SU-DHL-6 (cell line): ENCODE measurements at regions not wholly inside any gene's neighbourhood (a gene's known extent, or its start where the extent isn't known, plus 50 kb on each side); places are given as distances from the start of the nearest gene placed in this dataset.

ENCODE experiments used
- H2AFZ ChIP-seq: fragments of 200-600 bp; sonication (generic); 2 replicates; pipeline ENCODE4 v1.6.1; 2014; ENCODE audit warnings: low read depth, mild to moderate bottlenecking, moderate library complexity, mixed read lengths, antibody characterized with exemption, low read length; ENCODE audit not compliant: severe bottlenecking
- H3F3A ChIP-seq: fragments of 200-600 bp; shearing (Covaris generic); 2 replicates; pipeline ENCODE4 v1.6.0; 2016; ENCODE audit warnings: antibody characterized with exemption, mild to moderate bottlenecking; ENCODE audit not compliant: insufficient read depth
- H3K27ac ChIP-seq: fragments of 200-600 bp; sonication (generic); 2 replicates; pipeline ENCODE4 v1.5.1; 2016; ENCODE audit warnings: low read depth, mild to moderate bottlenecking, low read length, moderate library complexity, mixed read lengths
- H3K27me3 ChIP-seq: fragments of 200-600 bp; sonication (generic), shearing (Covaris generic); 2 replicates; pipeline ENCODE4 v1.6.0; 2014; ENCODE audit warnings: mild to moderate bottlenecking, low read length
- H3K36me3 ChIP-seq: fragments of 200-600 bp; sonication (generic); 2 replicates; pipeline ENCODE4 v1.6.1; 2014; ENCODE audit warnings: mild to moderate bottlenecking, low read length, mixed read lengths
- H3K4me2 ChIP-seq: fragments of 300-600, 200-600 bp; shearing (Covaris generic), sonication (generic); 2 replicates; pipeline ENCODE4 v1.6.0; 2014; ENCODE audit warnings: low read length, low read depth, mild to moderate bottlenecking; ENCODE audit not compliant: poor library complexity, severe bottlenecking
- H3K4me3 ChIP-seq: fragments of 200-600 bp; sonication (generic); 2 replicates; pipeline ENCODE4 v1.5.1; 2014; ENCODE audit warnings: antibody characterized with exemption, low read length, mild to moderate bottlenecking, mixed read lengths; ENCODE audit not compliant: insufficient read depth, poor library complexity, severe bottlenecking
- H3K79me2 ChIP-seq: fragments of 200-600 bp; sonication (generic); 2 replicates; pipeline ENCODE4 v1.6.1; 2014; ENCODE audit warnings: mild to moderate bottlenecking, low read length, moderate library complexity; ENCODE audit not compliant: insufficient read depth
- H3K9ac ChIP-seq: fragments of 200-600 bp; sonication (generic); 2 replicates; pipeline ENCODE4 v1.7.0; 2014; ENCODE audit warnings: mild to moderate bottlenecking, low read length
- H3K9me2 ChIP-seq: fragments of 200-600 bp; sonication (generic); replicated peaks from 2 replicates; pipeline ENCODE4 v1.6.1; 2014; ENCODE audit warnings: low read length; ENCODE audit not compliant: insufficient read depth
- H3K9me3 ChIP-seq: fragments of 200-600 bp; sonication (generic); 2 replicates; pipeline ENCODE4 v1.6.1; 2014; ENCODE audit warnings: low read length, mixed read lengths; ENCODE audit not compliant: insufficient read depth
- H4K20me1 ChIP-seq: fragments of 200-600 bp; sonication (generic); 2 replicates; pipeline ENCODE4 v1.6.1; 2014; ENCODE audit warnings: low read depth, mild to moderate bottlenecking, antibody characterized with exemption, low read length, moderate library complexity, mixed read lengths
- CTCF ChIP-seq: fragments of 200-600 bp; sonication (generic); IDR thresholded peaks from one replicate; pipeline ENCODE4 v1.5.1; 2017; ENCODE audit warnings: antibody characterized with exemption, mild to moderate bottlenecking, low read length, moderate library complexity; ENCODE audit not compliant: insufficient read depth, poor library complexity, severe bottlenecking
- EZH2phosphoT487 ChIP-seq: fragments of 200-600 bp; sonication (generic), shearing (Covaris generic); conservative IDR thresholded peaks from 2 replicates; pipeline ENCODE4 v1.6.1; 2018; ENCODE audit warnings: mild to moderate bottlenecking, antibody characterized with exemption, low read length, moderate library complexity, mixed read lengths

GRCh38 chr13:111027458-111028439, 87.4 kb upstream of the ARHGEF7 start:
- no peak overlapping the region for H3K4me3 ChIP-seq
- H3K79me2 ChIP-seq = no peaks in the 10 kb centered on the region
- H3K4me2 ChIP-seq = no peak overlapping the region
- no peaks in the 10 kb centered on the region for H3K27me3 ChIP-seq
- TF ChIP-seq CTCF (no peak), EZH2phosphoT487 (no peak)
- H2AFZ ChIP-seq = no peak overlapping the region
- H3K9ac ChIP-seq = no peak overlapping the region
- no peaks in the 10 kb centered on the region for H3K9me3 ChIP-seq
- H3K36me3 ChIP-seq = no peaks in the 10 kb centered on the region
- H3K9me2 ChIP-seq = no peaks in the 10 kb centered on the region
- H4K20me1 ChIP-seq = no peaks in the 10 kb centered on the region
- no peak overlapping the region for H3K27ac ChIP-seq
- no peaks in the 10 kb centered on the region for H3F3A ChIP-seq

GRCh38 chr13:111025310-111025709, 89.8 kb upstream of the ARHGEF7 start:
- Histone ChIP-seq H3K4me3 (no peak overlapping the region), H4K20me1 (no peaks in the 10 kb centered on the region), H3F3A (no peaks in the 10 kb centered on the region), H3K4me2 (no peak overlapping the region), H3K27me3 (no peaks in the 10 kb centered on the region), H3K79me2 (no peaks in the 10 kb centered on the region), H3K27ac (no peak overlapping the region), H3K9ac (no peak overlapping the region), H2AFZ (no peak overlapping the region), H3K36me3 (0 out of 2 replicates have a peak, but pooled peaks cover 4% of the 10 kb centered on the region), H3K9me2 (no peaks in the 10 kb centered on the region), H3K9me3 (0 out of 2 replicates have a peak, but pooled peaks cover 6% of the 10 kb centered on the region)
- no peak for TF ChIP-seq EZH2phosphoT487
- no peak for TF ChIP-seq CTCF

DNA sequence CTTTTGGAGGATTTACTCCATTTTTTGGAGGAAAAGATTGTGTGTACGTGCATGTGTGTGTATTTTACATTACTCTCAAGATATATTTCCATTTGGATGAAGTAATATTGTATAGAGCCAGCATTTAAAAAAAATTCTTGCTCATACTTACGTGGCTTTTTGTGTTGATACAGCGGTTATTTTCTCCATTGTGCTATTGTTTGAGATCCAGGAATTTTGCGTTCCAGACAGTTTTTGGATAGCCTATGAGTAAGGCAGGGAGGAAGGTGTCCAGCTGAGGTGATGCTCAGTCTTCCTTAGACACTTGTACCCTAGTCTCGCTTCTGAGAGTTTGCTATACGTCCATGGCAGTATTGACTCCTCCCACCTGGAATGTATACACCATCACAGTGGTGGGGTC, 92.2 kb upstream of the ARHGEF7 start:
- Histone ChIP-seq H2AFZ (no peak overlapping the region), H3K27ac (no peak overlapping the region), H3F3A (no peaks in the 10 kb centered on the region), H3K4me2 (no peak overlapping the region), H3K36me3 (0 out of 2 replicates have a peak, but pooled peaks cover 4% of the 10 kb centered on the region), H3K9me3 (0 out of 2 replicates have a peak, but pooled peaks cover 6% of the 10 kb centered on the region), H3K9me2 (no peaks in the 10 kb centered on the region), H3K27me3 (no peaks in the 10 kb centered on the region), H3K9ac (no peak overlapping the region), H3K4me3 (no peak overlapping the region), H3K79me2 (no peaks in the 10 kb centered on the region), H4K20me1 (no peaks in the 10 kb centered on the region)
- TF ChIP-seq EZH2phosphoT487 (no peak), CTCF (no peak)
